ENCODE measurements at regions not wholly inside any gene's neighbourhood (a gene's known extent, or its start where the extent isn't known, plus 50 kb on each side); places are given as distances from the start of the nearest gene placed in this dataset.

DNA sequence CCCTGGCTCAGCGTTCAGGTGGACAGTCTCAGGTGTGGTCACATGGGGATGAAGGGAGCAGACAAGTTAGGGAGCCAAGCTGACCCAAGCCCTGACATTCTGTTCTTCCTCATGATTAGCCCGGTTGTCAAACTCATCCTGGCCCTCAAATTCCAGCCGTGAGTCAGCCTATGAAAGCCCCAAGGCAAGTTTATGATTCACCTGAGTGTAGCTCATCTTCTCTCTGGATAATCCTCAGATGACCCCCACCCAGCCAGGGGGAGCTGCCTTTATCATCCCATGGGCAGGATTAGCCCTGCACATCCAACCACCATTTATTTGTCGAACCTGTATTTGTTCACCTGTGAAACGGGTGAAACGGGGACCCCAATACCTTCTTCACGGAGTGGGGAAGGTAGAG lies 161.9 kb downstream of the DHX35 start:
- TF ChIP-seq EZH2 (IDR thresholded peaks at IDR 0.05; ENCODE audit: low read depth, unreplicated experiment) = no peak
- TF ChIP-seq JUNB (IDR thresholded peaks at IDR 0.05; ENCODE audit: unreplicated experiment) = no peak
- TF ChIP-seq, protein P1, sequence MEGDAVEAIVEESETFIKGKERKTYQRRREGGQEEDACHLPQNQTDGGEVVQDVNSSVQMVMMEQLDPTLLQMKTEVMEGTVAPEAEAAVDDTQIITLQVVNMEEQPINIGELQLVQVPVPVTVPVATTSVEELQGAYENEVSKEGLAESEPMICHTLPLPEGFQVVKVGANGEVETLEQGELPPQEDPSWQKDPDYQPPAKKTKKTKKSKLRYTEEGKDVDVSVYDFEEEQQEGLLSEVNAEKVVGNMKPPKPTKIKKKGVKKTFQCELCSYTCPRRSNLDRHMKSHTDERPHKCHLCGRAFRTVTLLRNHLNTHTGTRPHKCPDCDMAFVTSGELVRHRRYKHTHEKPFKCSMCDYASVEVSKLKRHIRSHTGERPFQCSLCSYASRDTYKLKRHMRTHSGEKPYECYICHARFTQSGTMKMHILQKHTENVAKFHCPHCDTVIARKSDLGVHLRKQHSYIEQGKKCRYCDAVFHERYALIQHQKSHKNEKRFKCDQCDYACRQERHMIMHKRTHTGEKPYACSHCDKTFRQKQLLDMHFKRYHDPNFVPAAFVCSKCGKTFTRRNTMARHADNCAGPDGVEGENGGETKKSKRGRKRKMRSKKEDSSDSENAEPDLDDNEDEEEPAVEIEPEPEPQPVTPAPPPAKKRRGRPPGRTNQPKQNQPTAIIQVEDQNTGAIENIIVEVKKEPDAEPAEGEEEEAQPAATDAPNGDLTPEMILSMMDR (conservative IDR thresholded peaks at IDR 0.05; ENCODE audit: low read depth in 2 of 2) = no peak
- TF ChIP-seq POLR2AphosphoS5 (IDR thresholded peaks at IDR 0.05; ENCODE audit: low read depth) = no peak
- no peak for TF ChIP-seq CREB1 (CRISPR knock-in tag; IDR thresholded peaks at IDR 0.05; ENCODE audit: low read depth)
- TF ChIP-seq, protein P2, sequence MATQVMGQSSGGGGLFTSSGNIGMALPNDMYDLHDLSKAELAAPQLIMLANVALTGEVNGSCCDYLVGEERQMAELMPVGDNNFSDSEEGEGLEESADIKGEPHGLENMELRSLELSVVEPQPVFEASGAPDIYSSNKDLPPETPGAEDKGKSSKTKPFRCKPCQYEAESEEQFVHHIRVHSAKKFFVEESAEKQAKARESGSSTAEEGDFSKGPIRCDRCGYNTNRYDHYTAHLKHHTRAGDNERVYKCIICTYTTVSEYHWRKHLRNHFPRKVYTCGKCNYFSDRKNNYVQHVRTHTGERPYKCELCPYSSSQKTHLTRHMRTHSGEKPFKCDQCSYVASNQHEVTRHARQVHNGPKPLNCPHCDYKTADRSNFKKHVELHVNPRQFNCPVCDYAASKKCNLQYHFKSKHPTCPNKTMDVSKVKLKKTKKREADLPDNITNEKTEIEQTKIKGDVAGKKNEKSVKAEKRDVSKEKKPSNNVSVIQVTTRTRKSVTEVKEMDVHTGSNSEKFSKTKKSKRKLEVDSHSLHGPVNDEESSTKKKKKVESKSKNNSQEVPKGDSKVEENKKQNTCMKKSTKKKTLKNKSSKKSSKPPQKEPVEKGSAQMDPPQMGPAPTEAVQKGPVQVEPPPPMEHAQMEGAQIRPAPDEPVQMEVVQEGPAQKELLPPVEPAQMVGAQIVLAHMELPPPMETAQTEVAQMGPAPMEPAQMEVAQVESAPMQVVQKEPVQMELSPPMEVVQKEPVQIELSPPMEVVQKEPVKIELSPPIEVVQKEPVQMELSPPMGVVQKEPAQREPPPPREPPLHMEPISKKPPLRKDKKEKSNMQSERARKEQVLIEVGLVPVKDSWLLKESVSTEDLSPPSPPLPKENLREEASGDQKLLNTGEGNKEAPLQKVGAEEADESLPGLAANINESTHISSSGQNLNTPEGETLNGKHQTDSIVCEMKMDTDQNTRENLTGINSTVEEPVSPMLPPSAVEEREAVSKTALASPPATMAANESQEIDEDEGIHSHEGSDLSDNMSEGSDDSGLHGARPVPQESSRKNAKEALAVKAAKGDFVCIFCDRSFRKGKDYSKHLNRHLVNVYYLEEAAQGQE (IDR thresholded peaks at IDR 0.05; ENCODE audit: unreplicated experiment) = no peak
